ENCODE measurements at regions not wholly inside any gene's neighbourhood (a gene's known extent, or its start where the extent isn't known, plus 50 kb on each side); places are given as distances from the start of the nearest gene placed in this dataset.

DNA sequence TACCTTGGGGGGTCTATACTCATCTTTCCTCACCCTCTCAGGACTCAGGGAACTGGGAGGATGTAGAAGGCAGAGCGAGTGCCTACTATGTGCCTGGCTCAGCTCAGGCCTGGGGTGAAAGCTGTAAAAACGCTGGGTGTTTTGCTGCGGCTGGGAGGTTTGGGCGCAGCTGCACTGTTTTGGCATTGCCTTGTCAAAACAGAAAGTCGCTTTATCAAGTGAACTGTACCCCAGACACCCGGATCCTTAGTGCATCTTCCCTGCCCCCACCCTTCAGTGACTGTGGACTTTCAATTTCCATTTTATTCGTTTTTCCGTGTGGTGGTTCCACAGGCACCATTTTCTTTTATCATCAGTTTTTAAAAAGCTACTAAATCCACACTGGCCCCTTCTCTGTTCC is 86.7 kb upstream of the ZNF716 start:
- TF ChIP-seq POLR2A (IDR thresholded peaks at IDR 0.05; ENCODE audit: low read depth, low read length) (no peak), POLR2AphosphoS5 (IDR thresholded peaks at IDR 0.05; ENCODE audit: low read depth, low read length) (no peak)

Measured in GM12892 (cell line).